SK-N-SH (cell line): ENCODE measurements at regions not wholly inside any gene's neighbourhood (a gene's known extent, or its start where the extent isn't known, plus 50 kb on each side); places are given as distances from the start of the nearest gene placed in this dataset.

ENCODE experiments used
- CTCF ChIA-PET: fragments of 300-600, 350-600 bp; formaldehyde crosslinking; extraction: SDS; loops from one replicate; lab custom pipeline; 2021; lab: Yijun Ruan, JAX
- POLR2A ChIA-PET: fragments of 350-600 bp; sonication (Branson Sonifier 250); formaldehyde crosslinking; extraction: SDS; loops from one replicate; lab custom pipeline; 2020; ENCODE audit warnings: antibody characterized with exemption, inconsistent platforms; lab: Yijun Ruan, JAX
- DNase-seq: peaks from one replicate; pipeline ENCODE4 v3.0.0; 2012
- H2AFZ ChIP-seq: fragments of 200-600 bp; sonication (generic); 2 replicates; pipeline ENCODE4 v1.8.1; 2016; ENCODE audit warnings: antibody characterized with exemption, mild to moderate bottlenecking, low read depth
- H3F3A ChIP-seq: fragments of 200-600 bp; sonication (generic); replicated peaks from 2 replicates; pipeline ENCODE3; 2016; ENCODE audit warnings: antibody characterized with exemption, mild to moderate bottlenecking; ENCODE audit not compliant: insufficient read depth
- H3K27ac ChIP-seq, 2 experiments: fragments of 200-500 bp in 1 of 2; fragments of 200-600 bp in 1 of 2; sonication (Bioruptor generic) in 1 of 2; sonication (generic), shearing (Covaris generic) in 1 of 2; 2 replicates each; pipeline versions ENCODE4 v1.5.1 to v1.6.1; 2014 to 2016; ENCODE audit warnings: low read depth in 2 of 2, inconsistent platforms in 1 of 2, low read length in 1 of 2, mild to moderate bottlenecking in 1 of 2, mixed read lengths in 1 of 2
- H3K27me3 ChIP-seq: fragments of 200-600 bp; sonication (generic), shearing (Covaris generic); 2 replicates; pipeline ENCODE4 v1.6.1; 2016; ENCODE audit warnings: mixed run types; ENCODE audit not compliant: insufficient read depth
- H3K36me3 ChIP-seq, 2 experiments: fragments of 200-500 bp in 1 of 2; fragments of 200-600 bp in 1 of 2; sonication (Bioruptor generic) in 1 of 2; sonication (generic) in 1 of 2; replicated peaks in 1 of 2; 2 replicates each; pipeline versions ENCODE3 to v1.5.1; 2014 to 2016; ENCODE audit warnings: low read length in 1 of 2, mild to moderate bottlenecking in 1 of 2; ENCODE audit not compliant: insufficient read depth in 2 of 2, control insufficient read depth in 1 of 2
- H3K4me1 ChIP-seq, 2 experiments: fragments of 200-500 bp in 1 of 2; fragments of 200-600 bp in 1 of 2; sonication (Bioruptor generic) in 1 of 2; sonication (generic), shearing (Covaris generic) in 1 of 2; 2 replicates each; pipeline versions ENCODE4 v1.5.1 to v1.6.1; 2014 to 2016; ENCODE audit warnings: low read depth in 1 of 2, low read length in 1 of 2, mixed run types in 1 of 2; ENCODE audit not compliant: insufficient read depth in 2 of 2, control insufficient read depth in 1 of 2
- H3K4me2 ChIP-seq: fragments of 200-600 bp; sonication (generic), shearing (Covaris generic); 2 replicates; pipeline ENCODE4 v1.6.1; 2017; ENCODE audit warnings: mixed run types
- H3K4me3 ChIP-seq, 2 experiments: fragments of 200-500 bp in 1 of 2; fragments of 200-600 bp in 1 of 2; sonication (Bioruptor generic) in 1 of 2; sonication (generic), shearing (Covaris generic) in 1 of 2; 2 replicates each; pipeline versions ENCODE4 v1.5.1 to v1.8.1; 2014 to 2016; ENCODE audit warnings: low read depth in 2 of 2, inconsistent platforms in 1 of 2, low read length in 1 of 2, mild to moderate bottlenecking in 1 of 2, mixed read lengths in 1 of 2, moderate library complexity in 1 of 2
- H3K79me2 ChIP-seq: fragments of 200-600 bp; sonication (generic); 2 replicates; pipeline ENCODE4 v1.8.1; 2017; ENCODE audit warnings: mild to moderate bottlenecking; ENCODE audit not compliant: insufficient read depth
- H3K9ac ChIP-seq: fragments of 200-600 bp; sonication (generic); 2 replicates; pipeline ENCODE4 v1.6.1; 2017; ENCODE audit warnings: mixed run types
- H3K9me2 ChIP-seq: fragments of 200-600 bp; sonication (generic); 2 replicates; pipeline ENCODE4 v1.6.1; 2017; ENCODE audit warnings: mixed run types
- H3K9me3 ChIP-seq: fragments of 200-600 bp; sonication (generic); 2 replicates; pipeline ENCODE4 v1.6.1; 2017; ENCODE audit warnings: mixed run types, mild to moderate bottlenecking, moderate library complexity
- H4K20me1 ChIP-seq: fragments of 200-600 bp; sonication (generic); 2 replicates; pipeline ENCODE4 v1.6.1; 2017; ENCODE audit warnings: mild to moderate bottlenecking, mixed run types; ENCODE audit not compliant: insufficient read depth
- CHD2 ChIP-seq: fragments of 150-350 bp; IDR thresholded peaks from 2 replicates; pipeline ENCODE4 v1.6.1; 2018; ENCODE audit warnings: low read length; ENCODE audit not compliant: partially characterized antibody
- ELF1 ChIP-seq: IDR thresholded peaks from 2 replicates; pipeline ENCODE4 v1.4.0; 2012
- FOSL2 ChIP-seq: IDR thresholded peaks from 2 replicates; pipeline ENCODE4 v1.4.0; 2012; ENCODE audit warnings: low read depth, mild to moderate bottlenecking, moderate library complexity, borderline replicate concordance
- FOXM1 ChIP-seq: IDR thresholded peaks from 2 replicates; pipeline ENCODE4 v1.4.0; 2012; ENCODE audit warnings: low read depth, mild to moderate bottlenecking
- GABPA ChIP-seq: IDR thresholded peaks from 2 replicates; pipeline ENCODE4 v1.4.0; 2012; ENCODE audit warnings: low read depth, mild to moderate bottlenecking
- MXI1 ChIP-seq: IDR thresholded peaks from 2 replicates; pipeline ENCODE4 v1.6.1; 2012; ENCODE audit warnings: mild to moderate bottlenecking, low read depth, low read length, improper control_type of control experiment
- NFIC ChIP-seq: IDR thresholded peaks from 2 replicates; pipeline ENCODE4 v1.4.0; 2012; ENCODE audit warnings: borderline replicate concordance
- POLR2AphosphoS5 ChIP-seq: IDR thresholded peaks from 2 replicates; pipeline ENCODE4 v1.6.1; 2012; ENCODE audit warnings: low read depth, low read length
- RAD21 ChIP-seq: IDR thresholded peaks from 2 replicates; pipeline ENCODE4 v1.6.1; 2012; ENCODE audit warnings: mild to moderate bottlenecking, low read length
- RCOR1 ChIP-seq: fragments of 150-350 bp; IDR thresholded peaks from 2 replicates; pipeline ENCODE4 v1.6.1; 2017; ENCODE audit warnings: antibody characterized with exemption, low read length
- RFX5 ChIP-seq: IDR thresholded peaks from 2 replicates; pipeline ENCODE4 v1.6.1; 2012; ENCODE audit warnings: mild to moderate bottlenecking, improper control_type of control experiment, low read length
- SIN3A ChIP-seq: IDR thresholded peaks from 2 replicates; pipeline ENCODE4 v1.6.1; 2012; ENCODE audit warnings: low read depth, mild to moderate bottlenecking, low read length, moderate library complexity, borderline replicate concordance
- TCF12 ChIP-seq: IDR thresholded peaks from 2 replicates; pipeline ENCODE4 v1.4.0; 2012
- WGBS: methylation state at CpG from one replicate; pipeline ENCODE4 v1.1.6; 2017; ENCODE audit warnings: low lambda C conversion rate; 5-methylcytosine and 5-hydroxymethylcytosine counted together
- TF ChIP-seq, protein P1 (sequence below): IDR thresholded peaks from 2 replicates; pipeline ENCODE4 v1.4.0; 2012; ENCODE audit warnings: low read depth
- TF ChIP-seq, protein P2 (sequence below): fragments of 150-350 bp; IDR thresholded peaks from 2 replicates; pipeline ENCODE4 v1.6.1; 2017; ENCODE audit warnings: antibody characterized with exemption, low read length, low read depth, borderline replicate concordance
- TF ChIP-seq, protein P3 (sequence below): fragments of 200-600 bp; sonication (generic); IDR thresholded peaks from 2 replicates; pipeline ENCODE4 v1.6.1; 2017; ENCODE audit warnings: antibody characterized with exemption, mild to moderate bottlenecking, moderate library complexity
- TF ChIP-seq, protein P4 (sequence below): IDR thresholded peaks from 2 replicates; pipeline ENCODE4 v1.4.0; 2012; ENCODE audit warnings: low read depth, borderline replicate concordance
- TF ChIP-seq, protein P5 (sequence below): fragments of 150-350 bp; IDR thresholded peaks from 2 replicates; pipeline ENCODE4 v1.6.1; 2016; ENCODE audit warnings: mild to moderate bottlenecking, low read depth, low read length
- TF ChIP-seq, protein P6 (sequence below): IDR thresholded peaks from 2 replicates; pipeline ENCODE4 v1.6.1; 2012; ENCODE audit warnings: mild to moderate bottlenecking, low read depth, low read length, moderate library complexity

DNA sequence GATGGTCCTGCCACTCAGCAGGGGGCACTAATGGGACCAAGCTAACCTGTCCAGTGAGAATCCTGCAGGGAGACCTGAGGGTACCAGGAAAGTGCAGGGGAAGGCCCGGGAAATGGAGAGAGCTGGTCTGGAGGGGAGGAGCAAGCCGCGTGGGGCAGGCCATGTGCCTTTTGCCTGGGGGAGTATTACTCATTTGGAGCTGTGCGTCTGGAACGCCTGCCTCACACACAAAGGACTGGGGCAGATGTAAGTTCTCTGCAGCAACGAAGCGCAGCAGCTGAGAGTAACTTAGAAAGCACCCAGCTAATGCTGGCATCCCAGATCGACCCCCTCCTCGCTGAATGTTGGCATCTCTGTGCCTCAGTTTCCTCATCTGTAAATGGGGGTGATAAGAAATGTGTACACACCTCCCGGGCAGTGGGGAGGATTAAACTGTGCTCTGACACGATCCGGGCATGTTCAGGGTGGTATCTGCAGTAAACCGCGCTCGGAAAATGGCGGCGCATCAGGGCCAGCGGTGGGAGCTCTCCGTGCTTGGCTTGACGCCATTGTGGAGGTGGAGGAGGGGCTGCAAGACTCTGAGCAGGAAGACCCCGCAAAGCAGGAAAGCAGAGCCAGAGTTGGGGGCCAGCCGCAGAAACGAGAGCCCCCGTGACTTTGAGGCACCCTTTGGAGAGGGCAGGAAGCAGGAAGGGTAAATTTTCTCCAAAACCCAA is 212.5 kb downstream of the NPHP4 start:
- Histone ChIP-seq H3K27me3 (no peaks in the 10 kb centered on the region), H3K4me3 (no peak overlapping the region), H3F3A (no peaks in the 10 kb centered on the region), H3K4me2 (no peak overlapping the region), H3K9me3 (no peaks in the 10 kb centered on the region), H2AFZ (no peak overlapping the region), H3K9ac (no peak overlapping the region), H3K4me1 (peaks cover 0 to 8% of the 10 kb centered on the region in 2 experiments; a peak in 1 of 4 replicates), H3K9me2 (no peaks in the 10 kb centered on the region), H3K79me2 (no peaks in the 10 kb centered on the region), H3K36me3 (no peaks in the 10 kb centered on the region), H3K27ac (no peak overlapping the region; a peak in 1 of 4 replicates), H4K20me1 (no peaks in the 10 kb centered on the region)
- POLR2A ChIA-PET = no interaction called here
- DNase-seq = peak; percentile 68
- 50% methylated on average over 19 of the region's 24 CpGs for WGBS
- TF ChIP-seq ELF1 (no peak), FOSL2 (no peak), GABPA (no peak), CHD2 (no peak), TCF12 (no peak), RCOR1 (no peak), NFIC (no peak), RAD21 (no peak), SIN3A (no peak), POLR2AphosphoS5 (no peak), FOXM1 (no peak), MXI1 (no peak), RFX5 (no peak)
- TF ChIP-seq, protein P1, sequence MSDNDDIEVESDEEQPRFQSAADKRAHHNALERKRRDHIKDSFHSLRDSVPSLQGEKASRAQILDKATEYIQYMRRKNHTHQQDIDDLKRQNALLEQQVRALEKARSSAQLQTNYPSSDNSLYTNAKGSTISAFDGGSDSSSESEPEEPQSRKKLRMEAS = no peak
- TF ChIP-seq, protein P2, sequence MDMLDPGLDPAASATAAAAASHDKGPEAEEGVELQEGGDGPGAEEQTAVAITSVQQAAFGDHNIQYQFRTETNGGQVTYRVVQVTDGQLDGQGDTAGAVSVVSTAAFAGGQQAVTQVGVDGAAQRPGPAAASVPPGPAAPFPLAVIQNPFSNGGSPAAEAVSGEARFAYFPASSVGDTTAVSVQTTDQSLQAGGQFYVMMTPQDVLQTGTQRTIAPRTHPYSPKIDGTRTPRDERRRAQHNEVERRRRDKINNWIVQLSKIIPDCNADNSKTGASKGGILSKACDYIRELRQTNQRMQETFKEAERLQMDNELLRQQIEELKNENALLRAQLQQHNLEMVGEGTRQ = no peak
- TF ChIP-seq, protein P3, sequence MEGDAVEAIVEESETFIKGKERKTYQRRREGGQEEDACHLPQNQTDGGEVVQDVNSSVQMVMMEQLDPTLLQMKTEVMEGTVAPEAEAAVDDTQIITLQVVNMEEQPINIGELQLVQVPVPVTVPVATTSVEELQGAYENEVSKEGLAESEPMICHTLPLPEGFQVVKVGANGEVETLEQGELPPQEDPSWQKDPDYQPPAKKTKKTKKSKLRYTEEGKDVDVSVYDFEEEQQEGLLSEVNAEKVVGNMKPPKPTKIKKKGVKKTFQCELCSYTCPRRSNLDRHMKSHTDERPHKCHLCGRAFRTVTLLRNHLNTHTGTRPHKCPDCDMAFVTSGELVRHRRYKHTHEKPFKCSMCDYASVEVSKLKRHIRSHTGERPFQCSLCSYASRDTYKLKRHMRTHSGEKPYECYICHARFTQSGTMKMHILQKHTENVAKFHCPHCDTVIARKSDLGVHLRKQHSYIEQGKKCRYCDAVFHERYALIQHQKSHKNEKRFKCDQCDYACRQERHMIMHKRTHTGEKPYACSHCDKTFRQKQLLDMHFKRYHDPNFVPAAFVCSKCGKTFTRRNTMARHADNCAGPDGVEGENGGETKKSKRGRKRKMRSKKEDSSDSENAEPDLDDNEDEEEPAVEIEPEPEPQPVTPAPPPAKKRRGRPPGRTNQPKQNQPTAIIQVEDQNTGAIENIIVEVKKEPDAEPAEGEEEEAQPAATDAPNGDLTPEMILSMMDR = no peak
- TF ChIP-seq, protein P4, sequence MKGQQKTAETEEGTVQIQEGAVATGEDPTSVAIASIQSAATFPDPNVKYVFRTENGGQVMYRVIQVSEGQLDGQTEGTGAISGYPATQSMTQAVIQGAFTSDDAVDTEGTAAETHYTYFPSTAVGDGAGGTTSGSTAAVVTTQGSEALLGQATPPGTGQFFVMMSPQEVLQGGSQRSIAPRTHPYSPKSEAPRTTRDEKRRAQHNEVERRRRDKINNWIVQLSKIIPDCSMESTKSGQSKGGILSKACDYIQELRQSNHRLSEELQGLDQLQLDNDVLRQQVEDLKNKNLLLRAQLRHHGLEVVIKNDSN = no peak
- TF ChIP-seq, protein P5, sequence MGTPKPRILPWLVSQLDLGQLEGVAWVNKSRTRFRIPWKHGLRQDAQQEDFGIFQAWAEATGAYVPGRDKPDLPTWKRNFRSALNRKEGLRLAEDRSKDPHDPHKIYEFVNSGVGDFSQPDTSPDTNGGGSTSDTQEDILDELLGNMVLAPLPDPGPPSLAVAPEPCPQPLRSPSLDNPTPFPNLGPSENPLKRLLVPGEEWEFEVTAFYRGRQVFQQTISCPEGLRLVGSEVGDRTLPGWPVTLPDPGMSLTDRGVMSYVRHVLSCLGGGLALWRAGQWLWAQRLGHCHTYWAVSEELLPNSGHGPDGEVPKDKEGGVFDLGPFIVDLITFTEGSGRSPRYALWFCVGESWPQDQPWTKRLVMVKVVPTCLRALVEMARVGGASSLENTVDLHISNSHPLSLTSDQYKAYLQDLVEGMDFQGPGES = no peak
- TF ChIP-seq, protein P6, sequence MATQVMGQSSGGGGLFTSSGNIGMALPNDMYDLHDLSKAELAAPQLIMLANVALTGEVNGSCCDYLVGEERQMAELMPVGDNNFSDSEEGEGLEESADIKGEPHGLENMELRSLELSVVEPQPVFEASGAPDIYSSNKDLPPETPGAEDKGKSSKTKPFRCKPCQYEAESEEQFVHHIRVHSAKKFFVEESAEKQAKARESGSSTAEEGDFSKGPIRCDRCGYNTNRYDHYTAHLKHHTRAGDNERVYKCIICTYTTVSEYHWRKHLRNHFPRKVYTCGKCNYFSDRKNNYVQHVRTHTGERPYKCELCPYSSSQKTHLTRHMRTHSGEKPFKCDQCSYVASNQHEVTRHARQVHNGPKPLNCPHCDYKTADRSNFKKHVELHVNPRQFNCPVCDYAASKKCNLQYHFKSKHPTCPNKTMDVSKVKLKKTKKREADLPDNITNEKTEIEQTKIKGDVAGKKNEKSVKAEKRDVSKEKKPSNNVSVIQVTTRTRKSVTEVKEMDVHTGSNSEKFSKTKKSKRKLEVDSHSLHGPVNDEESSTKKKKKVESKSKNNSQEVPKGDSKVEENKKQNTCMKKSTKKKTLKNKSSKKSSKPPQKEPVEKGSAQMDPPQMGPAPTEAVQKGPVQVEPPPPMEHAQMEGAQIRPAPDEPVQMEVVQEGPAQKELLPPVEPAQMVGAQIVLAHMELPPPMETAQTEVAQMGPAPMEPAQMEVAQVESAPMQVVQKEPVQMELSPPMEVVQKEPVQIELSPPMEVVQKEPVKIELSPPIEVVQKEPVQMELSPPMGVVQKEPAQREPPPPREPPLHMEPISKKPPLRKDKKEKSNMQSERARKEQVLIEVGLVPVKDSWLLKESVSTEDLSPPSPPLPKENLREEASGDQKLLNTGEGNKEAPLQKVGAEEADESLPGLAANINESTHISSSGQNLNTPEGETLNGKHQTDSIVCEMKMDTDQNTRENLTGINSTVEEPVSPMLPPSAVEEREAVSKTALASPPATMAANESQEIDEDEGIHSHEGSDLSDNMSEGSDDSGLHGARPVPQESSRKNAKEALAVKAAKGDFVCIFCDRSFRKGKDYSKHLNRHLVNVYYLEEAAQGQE = no peak
- CTCF ChIA-PET = interaction anchor here (0.8 to 1.8 kb wide), 3 partner anchors 11 to 191 kb away, joined by 3 to 7 read pairs (median 4); no protein-coding TSS in a partner anchor
